ENCODE measurements at regions not wholly inside any gene's neighbourhood (a gene's known extent, or its start where the extent isn't known, plus 50 kb on each side); places are given as distances from the start of the nearest gene placed in this dataset.

DNA sequence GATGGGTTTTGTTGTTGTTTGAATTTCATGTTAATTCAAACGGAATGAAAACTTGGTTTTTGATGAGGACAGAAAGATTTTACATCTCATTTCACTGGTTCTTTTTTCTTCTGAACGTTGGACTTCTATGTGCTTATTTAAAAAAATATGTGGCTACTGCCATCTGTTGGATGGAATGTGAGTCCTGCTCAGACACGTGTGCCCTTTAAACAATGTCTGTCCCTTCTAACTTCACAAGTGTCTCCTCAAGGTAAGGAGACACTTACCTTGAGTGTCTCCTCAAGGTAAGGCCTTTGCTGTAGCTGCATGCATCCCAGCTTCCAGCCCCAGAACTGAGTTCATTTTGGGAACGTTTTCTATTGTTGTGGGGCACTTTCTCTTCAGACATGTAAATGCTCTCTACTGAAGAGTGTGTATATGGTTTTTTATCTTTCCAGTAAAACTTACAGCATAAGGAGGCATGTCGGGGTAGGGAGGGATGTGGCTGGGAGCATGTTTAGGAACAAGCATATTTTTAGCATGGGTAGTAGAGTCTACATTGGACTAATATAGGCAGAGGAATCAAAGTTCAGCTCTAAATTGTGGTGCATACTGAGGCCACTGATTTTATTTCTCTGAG lies 63.1 kb upstream of the UBE3A start:
- peak in 1 of 2 donors; percentile 23 for DNase-seq

DNA sequence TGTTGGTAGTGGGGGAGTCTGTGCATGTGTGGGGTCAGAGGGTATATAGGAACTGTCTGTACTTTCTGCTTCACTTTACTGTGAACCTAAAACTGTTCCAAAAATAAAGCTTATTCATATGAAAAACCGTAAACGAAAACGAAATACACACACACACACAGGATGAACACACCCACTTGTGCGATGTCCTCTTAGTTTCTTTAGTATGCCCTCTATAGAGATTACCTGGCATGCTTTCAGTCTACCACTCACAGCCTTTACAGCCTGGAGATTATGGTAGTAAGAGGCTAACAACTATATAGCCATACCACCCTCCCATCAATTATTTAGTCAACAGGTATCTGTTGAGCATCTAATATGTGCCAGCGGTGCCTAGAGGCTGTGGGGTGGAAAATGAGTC lies 60.0 kb upstream of the UBE3A start:
- no peak for DNase-seq

DNA sequence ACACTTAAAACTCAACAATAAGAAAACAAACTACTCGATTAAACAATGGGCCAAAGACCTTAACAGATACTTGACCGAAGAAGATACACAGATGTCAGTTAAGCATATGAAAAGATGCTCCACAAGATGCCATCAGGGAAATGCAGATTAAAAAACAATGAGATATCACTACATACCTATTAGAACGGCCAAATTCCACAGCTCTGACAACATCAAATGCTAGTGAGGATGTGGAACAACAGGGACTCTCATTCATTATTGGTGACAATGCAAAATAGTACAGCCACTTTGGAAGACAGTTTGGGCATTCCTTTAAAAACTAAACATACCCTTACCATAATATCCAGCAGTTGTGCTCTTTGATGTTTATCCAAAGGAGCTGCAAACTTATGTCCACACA lies 59.1 kb upstream of the UBE3A start:
- no peak for DNase-seq

DNA sequence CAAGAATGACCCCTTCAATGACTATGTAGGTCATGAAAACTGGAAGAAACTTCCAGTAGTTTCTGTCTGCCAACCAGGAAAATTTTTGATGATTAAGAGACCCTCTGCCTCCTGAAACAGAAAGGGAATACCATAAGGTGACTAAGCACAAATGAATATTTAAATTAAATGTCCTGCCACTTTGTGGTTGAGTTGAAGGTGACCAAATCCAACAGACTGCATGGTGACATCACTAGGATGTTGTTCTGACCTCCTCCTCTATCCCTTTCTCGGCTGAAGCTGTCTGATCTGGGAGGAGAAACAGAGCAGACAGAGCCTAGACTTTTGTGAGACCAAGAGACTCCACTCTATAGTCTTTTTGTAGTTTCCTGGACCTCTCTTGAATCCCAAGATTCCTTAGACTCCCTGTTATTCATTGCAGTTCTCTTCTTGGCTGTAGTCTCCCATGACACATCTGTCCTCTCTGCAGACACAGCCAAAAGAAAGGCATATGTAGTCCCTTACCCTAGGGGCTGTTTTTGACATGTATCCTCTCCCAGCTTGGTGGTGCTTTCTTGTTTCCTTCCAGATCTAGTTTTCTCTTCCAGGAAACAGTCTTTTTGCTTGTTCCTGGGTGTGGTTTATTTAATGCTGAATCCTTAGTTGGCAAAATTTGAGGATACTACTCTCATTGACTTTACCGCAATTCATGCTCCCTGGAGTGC lies 55.2 kb upstream of the UBE3A start:
- DNase-seq = no peak

DNA sequence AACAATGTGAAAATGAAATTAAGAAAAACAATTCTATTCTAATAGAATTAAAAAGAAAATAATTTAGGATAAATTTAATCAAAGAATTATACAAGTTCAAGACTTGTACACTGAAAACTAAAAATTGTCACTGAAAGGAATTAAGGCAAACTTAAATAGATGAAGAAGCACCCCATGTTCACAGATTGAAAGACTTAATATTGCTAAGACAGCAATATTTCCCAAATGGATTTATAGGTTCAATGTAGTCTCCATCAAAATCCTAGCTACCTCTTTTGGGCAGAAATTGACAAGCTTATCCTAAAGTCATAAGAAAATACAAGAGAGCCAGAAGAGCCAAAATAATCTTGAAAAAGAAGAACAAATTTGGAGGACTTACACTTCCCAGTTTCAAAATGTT lies 53.5 kb upstream of the UBE3A start:
- DNase-seq = no peak

Measured in CD4-positive, alpha-beta T cell treated with Interleukin-4 for 1 hour (primary cell).